Mucosa of descending colon (tissue), 3 donors: ENCODE measurements at regions not wholly inside any gene's neighbourhood (a gene's known extent, or its start where the extent isn't known, plus 50 kb on each side); places are given as distances from the start of the nearest gene placed in this dataset.

Source experiments
- ATAC-seq: fragments of 200-7000 bp; cut with Tn5 transposase; one replicate; pipeline ENCODE4 v1.9.1; 2020; ENCODE audit warnings: mild to moderate bottlenecking, moderate library complexity
- DNase-seq, 3 donors: peaks; one replicate each; pipeline ENCODE4 v3.0.0-alpha.2; 2020
- H3K36me3 ChIP-seq: fragments of 200-600 bp; one replicate; pipeline ENCODE4 v1.8.0; 2021; ENCODE audit warnings: low read depth, mild to moderate bottlenecking
- H3K4me1 ChIP-seq: fragments of 200-600 bp; one replicate; pipeline ENCODE4 v1.8.0; 2021; ENCODE audit warnings: low read depth, mild to moderate bottlenecking
- H3K4me3 ChIP-seq: fragments of 200-600 bp; one replicate; pipeline ENCODE4 v1.8.0; 2021; ENCODE audit warnings: mild to moderate bottlenecking
- H3K9me3 ChIP-seq: fragments of 200-600 bp; one replicate; pipeline ENCODE4 v1.8.0; 2021; ENCODE audit warnings: mild to moderate bottlenecking
- CTCF ChIP-seq: fragments of 200-600 bp; IDR thresholded peaks from one replicate; pipeline ENCODE4 v1.8.0; 2022; ENCODE audit warnings: antibody characterized with exemption, mild to moderate bottlenecking
- intact Hi-C, 2 donors: fragments of 100-400 bp; cut with DNase I in 1 of 2; cut with micrococcal nuclease in 1 of 2; formaldehyde crosslinking; loops; one replicate each; pipeline versions ENCODE4 v1.11.0 to v1.11.1; 2022; cut with DNase I, micrococcal nuclease
- donor health status: DM: no; HTN: no; CAD: no; lungs with moderate emphysema.
- donor health status: DM: no; HTN: no; CAD: no.
- donor health status: DM: no; HTN: yes; CAD: no.

DNA sequence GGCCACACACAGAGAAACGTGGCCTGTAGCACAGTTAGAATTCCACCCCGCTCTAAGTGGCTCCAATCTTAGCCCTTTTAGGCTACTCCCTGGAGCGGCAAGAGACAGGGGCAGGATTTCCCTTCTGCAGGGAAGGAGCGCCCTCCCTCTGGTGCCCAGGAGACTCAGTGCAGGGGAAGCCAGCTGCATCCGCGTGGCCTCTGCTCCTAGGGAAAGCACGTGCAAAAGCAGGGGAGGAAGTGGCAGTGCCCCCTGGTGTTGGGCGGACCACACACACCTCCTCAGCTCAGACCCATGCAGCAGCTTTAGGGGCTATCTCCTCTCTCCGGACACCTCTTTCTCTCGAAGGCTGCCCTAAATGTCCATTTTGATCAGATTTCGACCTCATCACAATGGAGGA is 50.0 kb downstream of the SPRING1 start:
- H3K9me3 ChIP-seq, result no peaks in the 10 kb centered on the region
- intact Hi-C loops, result no loop called here
- H3K4me1 ChIP-seq, result no peaks in the 10 kb centered on the region
- DNase-seq (peak in 2 of 3 donors; percentile 26 to 41), ATAC-seq (peak; percentile 67)
- no peak overlapping the region for H3K4me3 ChIP-seq
- H3K36me3 ChIP-seq, result no peaks in the 10 kb centered on the region
- TF ChIP-seq CTCF, result no peak

DNA sequence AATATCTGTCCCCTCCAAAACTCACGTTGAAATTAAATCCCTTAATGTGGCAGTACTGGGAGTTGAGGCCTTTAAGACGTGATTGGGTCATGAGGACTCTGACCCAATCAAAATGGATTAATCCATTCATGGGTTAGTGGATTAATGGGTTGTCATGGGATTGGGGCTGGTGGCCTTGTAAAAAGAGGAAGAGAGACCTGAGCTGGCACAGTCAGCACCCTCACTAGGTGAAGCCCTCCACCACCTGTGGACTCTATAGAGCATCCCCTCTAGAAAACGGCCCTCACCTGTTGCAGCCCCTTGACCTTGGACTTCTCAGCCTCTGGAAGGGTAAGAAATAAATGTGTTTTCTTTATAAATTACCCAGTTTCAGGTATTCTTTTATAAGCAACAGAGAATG is 53.0 kb downstream of the SPRING1 start:
- no peak overlapping the region for H3K4me3 ChIP-seq
- intact Hi-C loops, result no loop called here

GRCh38 chr12:116677202-116677661 is 60.6 kb downstream of the SPRING1 start:
- DNase-seq (no peak), ATAC-seq (no peak)
- intact Hi-C loops, result no loop called here
- no peaks in the 10 kb centered on the region for H3K4me1 ChIP-seq
- no peak overlapping the region for H3K4me3 ChIP-seq
- no peaks in the 10 kb centered on the region for H3K9me3 ChIP-seq
- no peak for TF ChIP-seq CTCF
- H3K36me3 ChIP-seq, result no peaks in the 10 kb centered on the region

More for the DNA sequence above, 53.0 kb downstream of the SPRING1 start:
- H3K4me1 ChIP-seq, result no peaks in the 10 kb centered on the region
- TF ChIP-seq CTCF, result no peak
- ATAC-seq (no peak), DNase-seq (no peak)
- no peaks in the 10 kb centered on the region for H3K36me3 ChIP-seq
- H3K9me3 ChIP-seq, result no peaks in the 10 kb centered on the region

DNA sequence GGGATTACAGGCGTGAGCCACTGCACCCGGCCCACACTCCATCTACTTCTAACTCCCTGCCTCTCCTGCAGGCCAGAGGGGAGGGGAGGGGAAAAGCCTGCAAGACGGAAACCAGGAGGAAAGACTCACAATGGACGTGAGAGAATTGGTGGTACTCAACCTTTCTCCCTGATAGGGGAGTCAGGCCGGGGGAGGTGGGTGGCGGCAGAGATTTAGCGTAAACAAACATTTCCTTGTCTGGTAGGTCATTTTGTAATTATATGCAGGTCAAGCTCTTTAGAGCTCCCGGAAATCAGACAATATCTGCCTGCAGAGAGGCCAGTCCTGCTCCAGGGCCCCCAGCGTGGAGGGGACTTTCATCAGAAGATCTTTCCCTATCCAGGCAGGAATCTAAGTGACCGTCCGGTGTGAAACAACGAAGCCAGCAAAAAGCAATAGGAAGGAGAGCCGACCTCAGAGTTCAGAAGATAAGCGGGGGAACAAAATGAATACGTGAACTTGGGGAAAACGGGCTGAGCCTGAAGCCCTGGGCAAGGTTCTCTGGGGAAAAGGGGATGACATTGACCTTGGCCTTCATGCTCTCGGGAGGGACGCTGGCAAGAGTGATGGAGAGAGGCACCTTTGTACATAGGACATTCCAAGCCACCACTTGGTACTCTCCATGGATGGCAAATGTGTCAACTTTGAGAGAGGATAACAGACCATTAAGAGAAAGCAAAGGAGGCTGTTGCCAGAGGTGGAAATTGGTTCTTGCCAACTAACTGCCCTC is 62.3 kb downstream of the SPRING1 start:
- intact Hi-C loops, result no loop called here
- Histone ChIP-seq H3K4me3 (no peak overlapping the region), H3K36me3 (no peaks in the 10 kb centered on the region), H3K9me3 (no peaks in the 10 kb centered on the region), H3K4me1 (no peaks in the 10 kb centered on the region)
- TF ChIP-seq CTCF, result no peak
- no peak for DNase-seq
- ATAC-seq, result no peak

DNA sequence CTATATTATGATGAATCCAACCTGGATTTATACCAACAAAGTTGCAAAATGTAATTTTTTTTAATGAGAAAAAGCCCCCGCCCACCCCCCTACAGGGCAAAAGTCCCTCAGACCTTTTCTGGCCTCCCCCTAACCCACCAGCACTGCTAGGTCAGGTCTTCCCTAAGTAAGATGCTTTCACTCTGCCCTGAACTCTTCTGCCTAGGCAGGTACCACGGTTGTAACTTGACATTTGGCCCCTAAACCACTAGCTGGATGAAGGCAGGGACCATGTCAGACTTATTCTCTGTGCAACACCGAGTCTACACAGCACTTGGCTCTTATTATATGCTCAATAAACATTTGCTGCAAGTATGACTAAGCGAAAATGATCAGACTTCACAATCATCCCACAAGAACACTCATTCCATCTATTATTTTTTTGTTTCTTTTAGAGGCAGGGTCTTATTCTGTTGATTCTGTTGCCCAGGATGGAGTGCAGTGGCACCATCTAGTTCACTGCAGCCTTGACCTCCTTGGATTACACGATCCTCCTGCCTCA is 63.2 kb downstream of the SPRING1 start:
- no peak for DNase-seq
- intact Hi-C loops, result no loop called here

More for the DNA sequence above, 63.2 kb downstream of the SPRING1 start:
- Histone ChIP-seq H3K4me1 (no peaks in the 10 kb centered on the region), H3K9me3 (no peaks in the 10 kb centered on the region), H3K36me3 (no peaks in the 10 kb centered on the region), H3K4me3 (no peak overlapping the region)
- no peak for TF ChIP-seq CTCF
- ATAC-seq, result no peak
